Omental fat pad (tissue), 3 donors: ENCODE measurements at regions not wholly inside any gene's neighbourhood (a gene's known extent, or its start where the extent isn't known, plus 50 kb on each side); places are given as distances from the start of the nearest gene placed in this dataset.
A peak's percentile ranks its signal among the peaks of the same experiment; 100 is the strongest.

Source experiments
- ATAC-seq: fragments of 150-250 bp; one replicate; pipeline ENCODE4 v1.9.1; 2016; ENCODE audit warnings: mild to moderate bottlenecking, moderate library complexity; ENCODE audit not compliant: low FRiP score
- DNase-seq: peaks from one replicate; pipeline ENCODE4 v3.0.0-alpha.2; 2019; ENCODE audit warnings: low spot score
- TF ChIP-seq, protein P1 (sequence below), 3 donors: fragments of 450-650 bp; IDR thresholded peaks; one replicate each; pipeline ENCODE4 v1.5.1; 2016 to 2017; ENCODE audit warnings: antibody characterized with exemption in 3 of 3, mild to moderate bottlenecking in 3 of 3, moderate library complexity in 2 of 3

DNA sequence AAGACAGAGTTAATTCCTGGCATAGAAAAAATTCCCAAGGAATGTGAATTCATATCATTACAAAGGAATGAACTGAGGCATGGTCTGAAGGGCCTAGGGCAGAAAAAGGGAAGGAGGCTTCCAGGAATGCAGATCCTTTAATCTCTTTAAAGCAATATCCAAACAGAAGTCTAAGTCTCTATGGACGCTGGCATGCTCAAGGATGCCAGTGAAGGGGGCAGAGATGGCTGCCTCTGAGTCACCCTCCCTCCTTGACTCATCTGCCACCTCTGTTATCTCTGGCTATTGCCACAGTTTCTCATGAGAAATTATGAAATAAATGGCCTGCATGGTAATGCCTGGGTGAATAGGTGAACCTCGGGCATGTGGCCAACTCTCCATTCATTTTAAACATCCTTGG is 96.3 kb upstream of the BCL6 start:
- TF ChIP-seq, protein P1, sequence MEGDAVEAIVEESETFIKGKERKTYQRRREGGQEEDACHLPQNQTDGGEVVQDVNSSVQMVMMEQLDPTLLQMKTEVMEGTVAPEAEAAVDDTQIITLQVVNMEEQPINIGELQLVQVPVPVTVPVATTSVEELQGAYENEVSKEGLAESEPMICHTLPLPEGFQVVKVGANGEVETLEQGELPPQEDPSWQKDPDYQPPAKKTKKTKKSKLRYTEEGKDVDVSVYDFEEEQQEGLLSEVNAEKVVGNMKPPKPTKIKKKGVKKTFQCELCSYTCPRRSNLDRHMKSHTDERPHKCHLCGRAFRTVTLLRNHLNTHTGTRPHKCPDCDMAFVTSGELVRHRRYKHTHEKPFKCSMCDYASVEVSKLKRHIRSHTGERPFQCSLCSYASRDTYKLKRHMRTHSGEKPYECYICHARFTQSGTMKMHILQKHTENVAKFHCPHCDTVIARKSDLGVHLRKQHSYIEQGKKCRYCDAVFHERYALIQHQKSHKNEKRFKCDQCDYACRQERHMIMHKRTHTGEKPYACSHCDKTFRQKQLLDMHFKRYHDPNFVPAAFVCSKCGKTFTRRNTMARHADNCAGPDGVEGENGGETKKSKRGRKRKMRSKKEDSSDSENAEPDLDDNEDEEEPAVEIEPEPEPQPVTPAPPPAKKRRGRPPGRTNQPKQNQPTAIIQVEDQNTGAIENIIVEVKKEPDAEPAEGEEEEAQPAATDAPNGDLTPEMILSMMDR (IDR thresholded peaks at IDR 0.05) = no peak
- ATAC-seq = no peak
- no peak for DNase-seq

- ATAC-seq (no peak), DNase-seq (no peak)
- TF ChIP-seq, protein P1 (IDR thresholded peaks at IDR 0.05) = no peak
Observed at GRCh38 chr3:187843654-187844053, 98.4 kb upstream of the BCL6 start.

DNA sequence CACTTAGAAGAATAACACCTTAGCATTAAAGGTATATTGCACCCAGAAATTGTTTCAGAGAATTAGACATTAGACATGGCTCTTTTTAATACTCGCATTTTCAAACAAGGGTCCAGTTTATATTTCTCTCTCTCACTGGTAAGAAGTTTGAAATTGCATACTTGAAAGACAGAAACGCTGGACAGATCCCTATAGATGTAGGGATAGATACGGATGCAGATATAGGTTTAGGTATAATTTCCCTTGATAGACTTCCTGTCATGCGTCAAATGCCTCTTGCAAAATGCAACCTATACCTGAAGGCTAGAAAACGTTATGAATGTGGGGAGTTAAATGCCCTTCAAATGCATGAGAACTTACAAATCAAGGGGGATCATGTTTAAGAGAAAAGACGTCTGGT is 99.4 kb upstream of the BCL6 start:
- TF ChIP-seq, protein P1 (IDR thresholded peaks at IDR 0.05) = no peak
- ATAC-seq (no peak), DNase-seq (no peak)

DNA sequence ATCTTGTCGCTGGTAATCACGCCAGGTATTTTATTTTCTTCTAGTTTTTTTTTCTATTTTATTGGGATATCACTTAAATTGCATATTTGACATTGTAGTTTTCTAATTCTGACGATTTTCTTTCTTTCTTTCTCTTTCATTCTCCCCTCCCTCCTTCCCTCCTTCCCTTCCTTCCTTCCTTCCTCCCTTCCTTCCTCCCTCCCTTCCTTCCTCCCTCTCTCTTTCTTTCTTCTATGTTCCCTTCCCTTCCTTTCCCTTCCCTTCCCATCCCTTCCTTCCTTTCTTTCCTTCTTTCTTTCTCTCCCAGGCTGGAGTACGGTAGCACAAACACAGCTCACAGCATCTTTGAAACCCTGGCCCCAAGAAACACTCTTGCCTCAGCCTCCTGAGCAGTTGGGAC is 100.6 kb upstream of the BCL6 start:
- TF ChIP-seq, protein P1 (IDR thresholded peaks at IDR 0.05) = no peak
- no peak for ATAC-seq
- no peak for DNase-seq

GRCh38 chr3:187848401-187848800 is 103.1 kb upstream of the BCL6 start:
- ATAC-seq = no peak
- TF ChIP-seq, protein P1 (IDR thresholded peaks at IDR 0.05) = no peak
- no peak for DNase-seq

DNA sequence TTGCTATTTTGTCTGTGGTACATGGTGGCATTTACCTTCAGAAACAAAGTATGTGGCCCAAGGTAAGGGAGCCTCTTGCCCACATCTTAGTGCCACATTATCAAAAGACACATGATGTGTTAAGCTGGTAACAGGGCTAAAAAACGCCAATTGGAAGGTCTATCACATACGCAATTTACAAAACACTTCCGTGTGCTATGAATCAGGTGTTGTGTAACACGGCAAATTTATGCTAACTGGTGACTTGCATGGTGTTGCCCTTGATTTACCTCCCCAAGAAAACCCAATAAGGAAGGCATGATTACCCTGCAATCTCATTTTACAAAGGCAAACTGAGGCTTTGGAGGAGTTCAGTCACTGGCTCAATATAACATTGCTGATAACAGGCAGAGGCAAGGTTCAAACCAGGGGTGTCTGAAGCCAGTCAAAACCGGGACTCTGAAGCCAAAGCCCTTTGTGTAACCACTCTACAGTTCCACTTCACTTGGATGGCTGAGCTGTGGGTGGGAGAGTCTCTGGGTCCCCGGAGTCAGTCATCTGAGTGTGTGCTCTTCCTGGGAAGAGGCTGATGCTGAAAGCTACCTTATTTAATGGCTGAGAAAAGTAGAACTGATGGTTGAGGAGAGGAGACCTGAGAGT is 103.9 kb upstream of the BCL6 start:
- DNase-seq = no peak
- TF ChIP-seq, protein P1 (IDR thresholded peaks at IDR 0.05) = no peak
- ATAC-seq = no peak

DNA sequence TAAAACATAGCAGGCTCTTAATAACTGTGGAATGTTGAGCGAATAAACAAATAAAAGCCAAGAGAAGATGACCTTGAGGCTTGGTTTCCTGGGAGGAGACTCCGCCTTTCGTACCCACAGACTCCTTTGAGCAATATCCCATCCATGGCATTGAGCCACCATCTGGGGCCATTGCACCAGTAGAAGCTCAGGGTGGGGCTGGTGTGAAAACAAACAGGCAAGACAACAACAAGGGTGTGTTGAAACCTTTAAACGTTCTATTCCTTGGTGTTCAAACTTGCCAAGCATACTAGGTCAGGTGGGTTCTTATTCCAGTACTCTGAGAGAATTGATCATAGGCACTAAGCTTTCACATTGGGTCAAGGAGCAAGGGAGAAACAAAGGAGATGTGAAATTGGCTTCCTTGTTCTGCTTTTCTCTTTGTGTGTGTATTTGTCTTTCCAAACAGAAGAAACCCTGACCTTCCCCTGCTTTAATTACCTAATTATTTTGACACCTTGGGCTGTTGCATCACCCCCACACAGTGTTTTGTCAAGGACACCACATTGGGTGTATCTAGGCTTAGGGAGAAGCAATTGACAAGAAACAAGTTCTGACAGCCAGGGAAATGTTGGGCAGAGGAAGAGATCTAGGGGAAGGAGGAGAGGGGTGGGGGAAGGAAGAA is 105.1 kb upstream of the BCL6 start:
- ATAC-seq (peak; percentile 17), DNase-seq (no peak)
- TF ChIP-seq, protein P1 (IDR thresholded peaks at IDR 0.05) = no peak
